WTC11 (cell line): ENCODE measurements at regions not wholly inside any gene's neighbourhood (a gene's known extent, or its start where the extent isn't known, plus 50 kb on each side); places are given as distances from the start of the nearest gene placed in this dataset.

Experiments
- ATAC-seq: fragments of 200-7000 bp; cut with Tn5 transposase; 2 replicates; pipeline ENCODE4 v1.10.0; 2021; ENCODE audit warnings: mild to moderate bottlenecking, moderate library complexity
- CTCF ChIA-PET: fragments of 300-600 bp; sonication (Branson Sonifier 250); formaldehyde crosslinking; loops from one replicate; lab custom pipeline; 2021; ENCODE audit warnings: antibody characterized with exemption; lab: Charles Lee
- POLR2A ChIA-PET: fragments of 350-600 bp; sonication (Branson Sonifier 250); formaldehyde crosslinking; loops from one replicate; lab custom pipeline; 2021; ENCODE audit warnings: antibody characterized with exemption; lab: Charles Lee
- DNase-seq: peaks from one replicate; pipeline ENCODE4 v3.0.0; 2021; ENCODE audit warnings: low spot score
- H3K27ac Mint-ChIP-seq: 2 replicates; pipeline ENCODE4 v1.8.0; 2021; ENCODE audit warnings: mixed read lengths
- H3K27me3 Mint-ChIP-seq: 2 replicates; pipeline ENCODE4 v1.8.0; 2021; ENCODE audit warnings: low read depth, mild to moderate bottlenecking, moderate library complexity, mixed read lengths
- H3K36me3 Mint-ChIP-seq: 2 replicates; pipeline ENCODE4 v1.8.0; 2021; ENCODE audit warnings: mixed read lengths
- H3K4me1 Mint-ChIP-seq: 2 replicates; pipeline ENCODE4 v1.8.0; 2022; ENCODE audit warnings: mixed read lengths
- H3K4me3 Mint-ChIP-seq: 2 replicates; pipeline ENCODE4 v1.8.0; 2021; ENCODE audit warnings: mild to moderate bottlenecking, moderate library complexity, mixed read lengths
- H3K9me3 Mint-ChIP-seq: 2 replicates; pipeline ENCODE4 v1.8.0; 2021; ENCODE audit warnings: mixed read lengths
- ARID4B ChIP-seq: sonication (generic); formaldehyde crosslinking; IDR thresholded peaks from 2 replicates; pipeline ENCODE4 v1.8.0; 2023; ENCODE audit warnings: missing genetic modification reagents, mild to moderate bottlenecking, borderline replicate concordance
- ELF4 ChIP-seq: sonication (generic); formaldehyde crosslinking; IDR thresholded peaks from 2 replicates; pipeline ENCODE4 v1.8.1; 2022; ENCODE audit warnings: low read depth, mild to moderate bottlenecking, moderate library complexity, missing genetic modification reagents
- EMX1 ChIP-seq: fragments of 250-450 bp; sonication (Bioruptor Pico); IDR thresholded peaks from 2 replicates; pipeline ENCODE4 v1.8.0; 2021; ENCODE audit warnings: mild to moderate bottlenecking
- IRF1 ChIP-seq: sonication (generic); formaldehyde crosslinking; IDR thresholded peaks from 2 replicates; pipeline ENCODE4 v1.8.0; 2023; ENCODE audit warnings: missing genetic modification reagents
- JAZF1 ChIP-seq: fragments of 250-450 bp; sonication (Bioruptor Pico); IDR thresholded peaks from 2 replicates; pipeline ENCODE4 v1.9.0; 2021; ENCODE audit warnings: moderate library complexity, mild to moderate bottlenecking, inconsistent platforms
- KAT7 ChIP-seq: sonication (generic); formaldehyde crosslinking; IDR thresholded peaks from 2 replicates; pipeline ENCODE4 v1.8.1; 2023; ENCODE audit warnings: missing genetic modification reagents, mild to moderate bottlenecking, borderline replicate concordance
- MXD4 ChIP-seq: fragments of 250-450 bp; sonication (Bioruptor Pico); IDR thresholded peaks from 2 replicates; pipeline ENCODE4 v1.8.0; 2021; ENCODE audit warnings: mild to moderate bottlenecking, moderate library complexity, borderline replicate concordance
- NFYB ChIP-seq: sonication (generic); formaldehyde crosslinking; conservative IDR thresholded peaks from 2 replicates; pipeline ENCODE4 v1.8.0; 2022; ENCODE audit warnings: low read depth, missing genetic modification reagents
- NR1H2 ChIP-seq: sonication (generic); formaldehyde crosslinking; IDR thresholded peaks from 2 replicates; pipeline ENCODE4 v1.9.0; 2021; ENCODE audit warnings: mild to moderate bottlenecking, moderate library complexity, missing genetic modification reagents
- PREB ChIP-seq: sonication (generic); formaldehyde crosslinking; IDR thresholded peaks from 2 replicates; pipeline ENCODE4 v1.8.1; 2022; ENCODE audit warnings: mild to moderate bottlenecking, missing genetic modification reagents, moderate library complexity, borderline replicate concordance
- RORB ChIP-seq: fragments of 250-450 bp; sonication (Bioruptor Pico); IDR thresholded peaks from 2 replicates; pipeline ENCODE4 v1.9.0; 2021; ENCODE audit warnings: mild to moderate bottlenecking
- ZNF219 ChIP-seq: sonication (generic); formaldehyde crosslinking; IDR thresholded peaks from 2 replicates; pipeline ENCODE4 v1.8.0; 2023; ENCODE audit warnings: missing genetic modification reagents, mild to moderate bottlenecking, borderline replicate concordance
- ZNF281 ChIP-seq: sonication (generic); formaldehyde crosslinking; IDR thresholded peaks from 2 replicates; pipeline ENCODE4 v1.8.0; 2023; ENCODE audit warnings: mild to moderate bottlenecking, missing genetic modification reagents
- ZNF671 ChIP-seq: fragments of 250-450 bp; sonication (Bioruptor Pico); IDR thresholded peaks from 2 replicates; pipeline ENCODE4 v1.8.0; 2021; ENCODE audit warnings: mild to moderate bottlenecking
- TF ChIP-seq, protein P1 (sequence below): fragments of 250-450 bp; sonication (Bioruptor Pico); conservative IDR thresholded peaks from 2 replicates; pipeline ENCODE4 v1.9.0; 2021; ENCODE audit warnings: mild to moderate bottlenecking
- TF ChIP-seq, protein P2 (sequence below): fragments of 250-450 bp; sonication (Bioruptor Pico); IDR thresholded peaks from 2 replicates; pipeline ENCODE4 v1.8.0; 2021; ENCODE audit warnings: mild to moderate bottlenecking

DNA sequence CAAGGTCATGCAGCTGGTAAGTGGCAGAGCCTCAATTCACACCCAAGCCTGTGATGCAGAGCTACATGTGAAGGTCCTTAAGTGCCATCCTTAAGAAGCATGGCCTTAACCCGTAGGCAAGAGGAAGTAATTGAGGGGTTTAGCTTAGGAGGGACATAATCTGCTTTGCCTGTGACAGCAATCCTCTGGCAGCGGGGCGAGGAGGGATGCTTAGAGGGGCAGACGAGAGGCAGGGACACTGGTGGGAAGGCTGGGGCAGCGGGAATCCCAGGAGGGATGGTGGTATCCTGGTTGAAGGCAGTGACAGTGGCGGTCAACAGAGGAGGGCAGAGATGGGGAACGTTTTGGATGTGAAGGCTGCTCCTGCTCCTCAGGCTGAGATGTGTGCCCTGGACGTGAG is 88.1 kb downstream of the EFNB1 start:
- DNase-seq, result no peak
- no peak for ATAC-seq
- Mint-ChIP-seq H3K27me3 (peaks cover 3% of the 10 kb centered on the region; the same call in 1 of the 2 replicates), H3K36me3 (no peaks in the 10 kb centered on the region), H3K4me1 (peaks cover 29% of the 10 kb centered on the region), H3K27ac (no peak overlapping the region), H3K9me3 (no peaks in the 10 kb centered on the region), H3K4me3 (no peak overlapping the region)
- ChIA-PET POLR2A (no interaction called here), CTCF (interaction anchor here (0.7 to 4.0 kb wide), 5 partner anchors 11 to 305 kb away, joined by 3 to 26 read pairs (median 3); partner anchors contain the start of gene EFNB1)
- TF ChIP-seq RORB (CRISPR knock-in tag) (no peak), PREB (CRISPR knock-in tag) (no peak), JAZF1 (CRISPR knock-in tag) (no peak), ARID4B (CRISPR knock-in tag) (no peak), MXD4 (CRISPR knock-in tag) (no peak), ZNF281 (CRISPR knock-in tag) (no peak), EMX1 (CRISPR knock-in tag) (no peak), ELF4 (CRISPR knock-in tag) (no peak)
- TF ChIP-seq, protein P1, sequence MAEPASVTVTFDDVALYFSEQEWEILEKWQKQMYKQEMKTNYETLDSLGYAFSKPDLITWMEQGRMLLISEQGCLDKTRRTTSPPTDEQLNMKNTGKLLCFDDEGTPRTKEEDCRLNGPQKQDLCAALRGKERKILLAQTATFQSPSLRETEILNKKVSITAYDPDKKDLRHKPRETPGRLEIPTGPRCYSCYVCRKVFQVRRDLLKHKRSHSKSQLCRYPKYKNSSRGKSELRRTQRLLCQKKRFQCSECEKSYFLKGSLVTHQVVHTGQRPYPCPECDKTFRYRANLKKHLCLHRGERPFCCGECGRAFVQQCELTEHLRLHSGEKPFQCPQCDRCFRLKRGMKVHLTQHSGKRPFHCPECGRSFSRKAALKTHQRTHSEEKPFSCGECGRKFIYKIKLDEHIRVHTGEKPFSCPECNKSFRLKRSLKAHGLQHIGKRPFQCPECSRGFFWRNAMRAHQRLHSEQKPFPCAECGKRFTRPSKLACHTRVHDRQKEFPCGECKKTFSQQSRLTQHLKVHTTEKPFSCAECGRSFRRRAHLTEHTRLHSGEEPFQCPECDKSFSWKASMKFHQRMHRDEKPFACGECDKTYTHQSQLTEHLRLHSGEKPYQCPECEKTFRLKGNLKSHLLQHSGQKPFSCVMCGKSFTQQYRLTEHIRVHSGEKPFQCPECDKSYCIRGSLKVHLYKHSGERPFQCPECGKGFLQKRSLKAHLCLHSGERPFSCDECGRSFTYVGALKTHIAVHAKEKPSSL (CRISPR knock-in tag), result no peak

DNA sequence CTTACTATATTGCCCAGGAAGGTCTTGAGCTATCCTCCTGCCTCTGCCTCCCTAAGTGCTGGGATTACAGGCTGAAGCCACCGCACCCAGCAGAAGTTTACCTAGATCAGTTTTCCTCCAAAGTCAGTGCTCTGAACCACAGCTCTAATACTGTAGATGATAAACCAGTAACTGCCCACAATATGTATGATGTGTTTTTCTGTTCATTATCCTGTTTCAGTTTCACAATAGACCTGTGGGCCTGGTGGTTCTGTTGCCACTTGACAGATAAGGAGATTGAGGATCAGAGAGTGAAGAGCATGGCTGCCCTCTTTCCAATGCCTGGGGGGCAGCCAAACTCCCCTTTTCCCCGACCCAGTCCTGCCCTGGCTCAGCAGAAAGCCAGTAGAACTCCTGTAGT is 87.0 kb downstream of the EFNB1 start:
- Mint-ChIP-seq H3K4me1 (peaks cover 29% of the 10 kb centered on the region), H3K9me3 (no peaks in the 10 kb centered on the region), H3K36me3 (no peaks in the 10 kb centered on the region)
- TF ChIP-seq NFYB (CRISPR knock-in tag), result no peak
- TF ChIP-seq KAT7 (CRISPR knock-in tag), result no peak
- no peak for TF ChIP-seq ZNF671 (CRISPR knock-in tag)
- no peak for TF ChIP-seq NR1H2 (CRISPR knock-in tag)
- no peak for TF ChIP-seq ZNF219 (CRISPR knock-in tag)
- TF ChIP-seq ARID4B (CRISPR knock-in tag), result no peak
- TF ChIP-seq, protein P2, sequence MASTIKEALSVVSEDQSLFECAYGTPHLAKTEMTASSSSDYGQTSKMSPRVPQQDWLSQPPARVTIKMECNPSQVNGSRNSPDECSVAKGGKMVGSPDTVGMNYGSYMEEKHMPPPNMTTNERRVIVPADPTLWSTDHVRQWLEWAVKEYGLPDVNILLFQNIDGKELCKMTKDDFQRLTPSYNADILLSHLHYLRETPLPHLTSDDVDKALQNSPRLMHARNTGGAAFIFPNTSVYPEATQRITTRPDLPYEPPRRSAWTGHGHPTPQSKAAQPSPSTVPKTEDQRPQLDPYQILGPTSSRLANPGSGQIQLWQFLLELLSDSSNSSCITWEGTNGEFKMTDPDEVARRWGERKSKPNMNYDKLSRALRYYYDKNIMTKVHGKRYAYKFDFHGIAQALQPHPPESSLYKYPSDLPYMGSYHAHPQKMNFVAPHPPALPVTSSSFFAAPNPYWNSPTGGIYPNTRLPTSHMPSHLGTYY (CRISPR knock-in tag), result no peak
- TF ChIP-seq IRF1, result no peak

More for the DNA sequence above, 87.0 kb downstream of the EFNB1 start:
- ChIA-PET CTCF (interaction anchor here (1.1 to 4.0 kb wide), 3 partner anchors 10 to 306 kb away, joined by 3 to 26 read pairs (median 4); partner anchors contain the start of gene EFNB1), POLR2A (no interaction called here)
- ATAC-seq (no peak), DNase-seq (no peak)
- no peak overlapping the region for H3K27ac Mint-ChIP-seq
- no peak overlapping the region for H3K4me3 Mint-ChIP-seq
- peaks cover 10% of the 10 kb centered on the region for H3K27me3 Mint-ChIP-seq
